IMR-90 (cell line): ENCODE measurements at regions not wholly inside any gene's neighbourhood (a gene's known extent, or its start where the extent isn't known, plus 50 kb on each side); places are given as distances from the start of the nearest gene placed in this dataset.

Experiments used
- ATAC-seq: fragments of 200-7000 bp; cut with Tn5 transposase; 2 replicates; pipeline ENCODE4 v1.9.1; 2020; ENCODE audit warnings: low read depth, mild to moderate bottlenecking, moderate library complexity
- BruUV-seq: library from RNA; stranded (reverse); fragments of 400-500 nt; replicated peaks from 2 replicates; lab custom pipeline; 2021; lab: Mats Ljungman, UMichigan
- CTCF ChIA-PET: fragments of 300-600 bp; formaldehyde crosslinking; extraction: SDS; loops from one replicate; lab custom pipeline; 2021; ENCODE audit warnings: antibody characterized with exemption; lab: Yijun Ruan, JAX
- POLR2A ChIA-PET: fragments of 300-600 bp; sonication (Branson Sonifier 250); formaldehyde crosslinking; loops from one replicate; lab custom pipeline; 2022; ENCODE audit warnings: antibody characterized with exemption; ENCODE audit not compliant: unreplicated experiment; lab: Charles Lee
- DNase-seq: peaks from one replicate; pipeline ENCODE4 v3.0.0; 2013
- H2AFZ ChIP-seq: replicated peaks from 2 replicates; pipeline ENCODE3; 2013; ENCODE audit warnings: low read length, mild to moderate bottlenecking; ENCODE audit not compliant: poor library complexity
- H2AK5ac ChIP-seq: 2 replicates; pipeline ENCODE4 v1.6.1; 2013; ENCODE audit warnings: low read depth, low read length, inconsistent platforms
- H2AK9ac ChIP-seq: replicated peaks from 2 replicates; pipeline ENCODE3; 2013; ENCODE audit warnings: mild to moderate bottlenecking, low read depth, low read length, moderate library complexity; ENCODE audit not compliant: poor library complexity
- H2BK120ac ChIP-seq: 2 replicates; pipeline ENCODE4 v1.6.1; 2013; ENCODE audit warnings: low read depth, low read length, inconsistent platforms
- H2BK15ac ChIP-seq: 3 replicates; pipeline ENCODE4 v1.6.1; 2013; ENCODE audit warnings: low read depth, low read length, inconsistent platforms
- H2BK20ac ChIP-seq: 2 replicates; pipeline ENCODE4 v1.6.1; 2013; ENCODE audit warnings: low read depth, mild to moderate bottlenecking, inconsistent platforms, low read length, moderate library complexity
- H2BK5ac ChIP-seq: 2 replicates; pipeline ENCODE4 v1.6.1; 2013; ENCODE audit warnings: mild to moderate bottlenecking, low read depth, low read length, inconsistent platforms; ENCODE audit not compliant: poor library complexity, severe bottlenecking
- H3K14ac ChIP-seq: replicated peaks from 2 replicates; pipeline ENCODE4 v1.6.1; 2013; ENCODE audit warnings: low read depth, low read length, inconsistent platforms
- H3K18ac ChIP-seq: 2 replicates; pipeline ENCODE4 v1.6.1; 2013; ENCODE audit warnings: low read depth, low read length, control low read depth
- H3K23ac ChIP-seq: 2 replicates; pipeline ENCODE4 v1.6.1; 2013; ENCODE audit warnings: low read depth, low read length, inconsistent platforms
- H3K27ac ChIP-seq: 2 replicates; pipeline ENCODE4 v1.5.1; 2013; ENCODE audit warnings: mild to moderate bottlenecking, control low read depth, low read length; ENCODE audit not compliant: insufficient read depth
- H3K27me3 ChIP-seq: 2 replicates; pipeline ENCODE4 v1.6.1; 2013; ENCODE audit warnings: low read length; ENCODE audit not compliant: control insufficient read depth, insufficient read depth
- H3K36me3 ChIP-seq: 2 replicates; pipeline ENCODE4 v1.6.1; 2013; ENCODE audit warnings: low read length, mixed read lengths; ENCODE audit not compliant: control insufficient read depth, insufficient read depth
- H3K4ac ChIP-seq: 2 replicates; pipeline ENCODE4 v1.6.1; 2013; ENCODE audit warnings: low read depth, low read length, inconsistent platforms
- H3K4me1 ChIP-seq: 2 replicates; pipeline ENCODE4 v1.6.1; 2013; ENCODE audit warnings: low read length, mixed read lengths; ENCODE audit not compliant: control insufficient read depth, insufficient read depth
- H3K4me2 ChIP-seq: 2 replicates; pipeline ENCODE4 v1.6.1; 2013; ENCODE audit warnings: low read depth, mild to moderate bottlenecking, control low read depth, low read length, moderate library complexity
- H3K4me3 ChIP-seq: 2 replicates; pipeline ENCODE4 v1.5.1; 2013; ENCODE audit warnings: low read depth, mild to moderate bottlenecking, control low read depth, low read length, moderate library complexity; ENCODE audit not compliant: insufficient read depth
- H3K56ac ChIP-seq: 2 replicates; pipeline ENCODE4 v1.6.1; 2013; ENCODE audit warnings: low read length, inconsistent platforms; ENCODE audit not compliant: insufficient read depth; ENCODE audit errors: extremely low read depth
- H3K79me1 ChIP-seq, 2 experiments: 2 replicates each; pipeline ENCODE4 v1.6.1; 2013; ENCODE audit warnings: low read length in 2 of 2, inconsistent platforms in 1 of 2, low read depth in 1 of 2
- H3K9ac ChIP-seq: 2 replicates; pipeline ENCODE4 v1.6.1; 2013; ENCODE audit warnings: low read depth, low read length, control low read depth
- H3K9me1 ChIP-seq: 2 replicates; pipeline ENCODE4 v1.6.1; 2013; ENCODE audit warnings: low read length, inconsistent platforms; ENCODE audit not compliant: insufficient read depth
- H3K9me3 ChIP-seq: 2 replicates; pipeline ENCODE4 v1.6.1; 2013; ENCODE audit warnings: low read length; ENCODE audit not compliant: control insufficient read depth, insufficient read depth
- H4K20me1 ChIP-seq: 2 replicates; pipeline ENCODE4 v1.6.1; 2013; ENCODE audit warnings: low read length, inconsistent platforms; ENCODE audit not compliant: insufficient read depth
- H4K5ac ChIP-seq: 2 replicates; pipeline ENCODE4 v1.6.1; 2013; ENCODE audit warnings: mild to moderate bottlenecking, low read depth, low read length, control low read depth
- H4K8ac ChIP-seq, 2 experiments: 2 replicates each; pipeline ENCODE4 v1.6.1; 2013; ENCODE audit warnings: low read depth in 2 of 2, low read length in 2 of 2, control low read depth in 1 of 2, inconsistent platforms in 1 of 2
- H4K91ac ChIP-seq: 2 replicates; pipeline ENCODE4 v1.6.1; 2013; ENCODE audit warnings: low read depth, low read length, inconsistent platforms; ENCODE audit not compliant: insufficient read depth
- CEBPB ChIP-seq: IDR thresholded peaks from 2 replicates; pipeline ENCODE4 v1.6.1; 2012; ENCODE audit warnings: low read depth, low read length, improper control_type of control experiment
- CHD1 ChIP-seq: IDR thresholded peaks from 2 replicates; pipeline ENCODE4 v1.6.1; 2012; ENCODE audit warnings: low read depth, low read length, improper control_type of control experiment
- CTCF ChIP-seq: conservative IDR thresholded peaks from 2 replicates; pipeline ENCODE4 v1.5.1; 2012; ENCODE audit warnings: mild to moderate bottlenecking, low read depth, low read length, improper control_type of control experiment
- FOS ChIP-seq: fragments of 150-350 bp; IDR thresholded peaks from 2 replicates; pipeline ENCODE4 v1.6.1; 2016; ENCODE audit warnings: low read depth, low read length
- MAFK ChIP-seq: IDR thresholded peaks from 2 replicates; pipeline ENCODE4 v1.6.1; 2012; ENCODE audit warnings: low read depth, low read length, improper control_type of control experiment
- MAZ ChIP-seq: IDR thresholded peaks from 2 replicates; pipeline ENCODE4 v1.6.1; 2012; ENCODE audit warnings: low read depth, mild to moderate bottlenecking, low read length, improper control_type of control experiment, moderate library complexity, borderline replicate concordance
- RAD21 ChIP-seq: IDR thresholded peaks from 2 replicates; pipeline ENCODE4 v1.6.1; 2012; ENCODE audit warnings: low read length, improper control_type of control experiment
- RCOR1 ChIP-seq: IDR thresholded peaks from 2 replicates; pipeline ENCODE4 v1.6.1; 2012; ENCODE audit warnings: mild to moderate bottlenecking, low read length, improper control_type of control experiment; ENCODE audit not compliant: insufficient replicate concordance
- RFX5 ChIP-seq: IDR thresholded peaks from 2 replicates; pipeline ENCODE4 v1.8.0; 2012; ENCODE audit warnings: low read depth, mild to moderate bottlenecking, low read length, moderate library complexity
- USF2 ChIP-seq: fragments of 150-350 bp; IDR thresholded peaks from 2 replicates; pipeline ENCODE4 v1.6.1; 2017; ENCODE audit warnings: mild to moderate bottlenecking, antibody characterized with exemption, low read length, low read depth
- WGBS, 2 experiments: methylation state at CpG; one replicate each; pipeline versions ENCODE4 v1.1.5 to v1.1.7; 2013; ENCODE audit warnings: missing lambda C conversion rate in 2 of 2; ENCODE audit not compliant: insufficient read length in 1 of 2; ENCODE audit errors: extremely low coverage in 2 of 2; 5-methylcytosine and 5-hydroxymethylcytosine counted together
- dilution Hi-C: fragments of 300-500 bp; cut with HindIII; formaldehyde crosslinking; loops from one replicate; pipeline ENCODE4 v1.14.3; 2018; ENCODE audit warnings: low sequenced_read_pairs; ENCODE audit not compliant: unreplicated experiment
- in situ Hi-C: fragments of 300-500 bp; cut with MboI; formaldehyde crosslinking; loops from 3 replicates; pipeline ENCODE4 v1.14.3; 2019; ENCODE audit warnings: low sequenced_read_pairs, inconsistent platforms, mixed read lengths
- intact Hi-C: fragments of 100-400 bp; cut with micrococcal nuclease; formaldehyde crosslinking; loops from 2 replicates; pipeline ENCODE4 v1.10.0; 2022

- H3K27me3 ChIP-seq: no peaks in the 10 kb centered on the region
- no peaks in the 10 kb centered on the region for H4K20me1 ChIP-seq
- TF ChIP-seq FOS (no peak), RCOR1 (no peak), USF2 (no peak), RFX5 (no peak), MAZ (no peak), CHD1 (no peak), RAD21 (no peak), MAFK (no peak), CTCF (no peak), CEBPB (no peak)
- no peaks in the 10 kb centered on the region for H3K4me1 ChIP-seq
- ATAC-seq (no peak), DNase-seq (no peak)
- no peak overlapping the region for H2BK120ac ChIP-seq
- no peaks in the 10 kb centered on the region for H3K9me1 ChIP-seq
- no peak overlapping the region for H3K27ac ChIP-seq
- no peak overlapping the region for H2BK20ac ChIP-seq
- no peaks in the 10 kb centered on the region for H3K36me3 ChIP-seq
- no peak overlapping the region for H4K5ac ChIP-seq
- BruUV-seq: no TSS peak
- H3K18ac ChIP-seq: no peak overlapping the region
- H3K4me2 ChIP-seq: no peak overlapping the region
- intact Hi-C loops: no loop called here
- no peaks in the 10 kb centered on the region for H3K9me3 ChIP-seq
- dilution Hi-C loops: no loop called here
- H3K14ac ChIP-seq: no peak overlapping the region
- no peak overlapping the region for H4K91ac ChIP-seq
- no peak overlapping the region for H3K9ac ChIP-seq
- ChIA-PET POLR2A (no interaction called here), CTCF (interaction anchor here (0.6 kb wide), 1 partner anchor 31 kb away, joined by 3 read pairs; no protein-coding TSS in a partner anchor)
- H3K56ac ChIP-seq: no peak overlapping the region
- no peak overlapping the region for H3K23ac ChIP-seq
- in situ Hi-C loops: no loop called here
- H3K4ac ChIP-seq: no peak overlapping the region
- no peak overlapping the region for H2BK5ac ChIP-seq
- H3K4me3 ChIP-seq: no peak overlapping the region
- no peak overlapping the region for H2AK5ac ChIP-seq
- WGBS, 2 experiments: no CpG with 5 or more reads among the region's 1 CpG
- H2AK9ac ChIP-seq: no peak overlapping the region
- no peaks in the 10 kb centered on the region for H3K79me1 ChIP-seq
- H4K8ac ChIP-seq: no peak overlapping the region
- H2AFZ ChIP-seq: no peak overlapping the region
- no peak overlapping the region for H2BK15ac ChIP-seq
Observed at GRCh38 chr2:52477166-52477565, 1290.4 kb upstream of the CHAC2 start.
